PFSK-1 (cell line): ENCODE measurements at regions not wholly inside any gene's neighbourhood (a gene's known extent, or its start where the extent isn't known, plus 50 kb on each side); places are given as distances from the start of the nearest gene placed in this dataset.

Experiments used
- SIN3A ChIP-seq: IDR thresholded peaks from 2 replicates; pipeline ENCODE4 v1.6.1; 2012; ENCODE audit warnings: mild to moderate bottlenecking, low read length, moderate library complexity, borderline replicate concordance; ENCODE audit not compliant: insufficient read depth
- TAF1 ChIP-seq: IDR thresholded peaks from 2 replicates; pipeline ENCODE4 v1.6.1; 2012; ENCODE audit warnings: low read length, control low read depth, borderline replicate concordance; ENCODE audit not compliant: insufficient read depth
- TF ChIP-seq, protein P1 (sequence below), 2 experiments: IDR thresholded peaks; 2 replicates each; pipeline versions ENCODE4 v1.6.1 to v1.8.0; 2011 to 2012; ENCODE audit warnings: low read depth in 2 of 2, low read length in 2 of 2, control low read depth in 1 of 2, inconsistent platforms in 1 of 2, mild to moderate bottlenecking in 1 of 2, moderate library complexity in 1 of 2; ENCODE audit not compliant: insufficient read depth in 1 of 2

DNA sequence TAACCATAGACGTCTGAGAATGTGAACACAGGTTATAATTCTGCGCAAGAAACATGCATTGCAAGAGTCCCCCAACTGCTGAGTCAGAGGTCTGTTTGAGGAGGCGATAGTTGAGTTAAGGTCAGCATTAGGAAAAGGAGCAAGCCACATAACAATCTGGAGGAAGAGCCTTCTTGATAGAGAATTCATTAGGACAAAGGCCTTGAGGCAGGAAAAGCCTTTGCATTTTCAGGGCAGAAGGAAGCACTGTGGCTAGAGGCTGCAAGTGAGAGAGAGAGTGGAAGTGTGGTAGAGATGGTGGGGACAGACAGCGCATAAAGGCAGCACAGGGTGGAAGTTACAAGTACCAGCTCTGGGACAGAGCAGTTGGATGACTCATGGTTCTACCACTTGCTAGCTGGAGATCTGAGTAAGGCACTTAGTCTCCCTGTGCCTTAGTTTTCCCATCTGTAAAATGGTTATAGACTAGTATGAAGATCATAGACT, 125.8 kb upstream of the LNX1 start:
- TF ChIP-seq TAF1: no peak
- no peak for TF ChIP-seq SIN3A
- TF ChIP-seq, protein P1, sequence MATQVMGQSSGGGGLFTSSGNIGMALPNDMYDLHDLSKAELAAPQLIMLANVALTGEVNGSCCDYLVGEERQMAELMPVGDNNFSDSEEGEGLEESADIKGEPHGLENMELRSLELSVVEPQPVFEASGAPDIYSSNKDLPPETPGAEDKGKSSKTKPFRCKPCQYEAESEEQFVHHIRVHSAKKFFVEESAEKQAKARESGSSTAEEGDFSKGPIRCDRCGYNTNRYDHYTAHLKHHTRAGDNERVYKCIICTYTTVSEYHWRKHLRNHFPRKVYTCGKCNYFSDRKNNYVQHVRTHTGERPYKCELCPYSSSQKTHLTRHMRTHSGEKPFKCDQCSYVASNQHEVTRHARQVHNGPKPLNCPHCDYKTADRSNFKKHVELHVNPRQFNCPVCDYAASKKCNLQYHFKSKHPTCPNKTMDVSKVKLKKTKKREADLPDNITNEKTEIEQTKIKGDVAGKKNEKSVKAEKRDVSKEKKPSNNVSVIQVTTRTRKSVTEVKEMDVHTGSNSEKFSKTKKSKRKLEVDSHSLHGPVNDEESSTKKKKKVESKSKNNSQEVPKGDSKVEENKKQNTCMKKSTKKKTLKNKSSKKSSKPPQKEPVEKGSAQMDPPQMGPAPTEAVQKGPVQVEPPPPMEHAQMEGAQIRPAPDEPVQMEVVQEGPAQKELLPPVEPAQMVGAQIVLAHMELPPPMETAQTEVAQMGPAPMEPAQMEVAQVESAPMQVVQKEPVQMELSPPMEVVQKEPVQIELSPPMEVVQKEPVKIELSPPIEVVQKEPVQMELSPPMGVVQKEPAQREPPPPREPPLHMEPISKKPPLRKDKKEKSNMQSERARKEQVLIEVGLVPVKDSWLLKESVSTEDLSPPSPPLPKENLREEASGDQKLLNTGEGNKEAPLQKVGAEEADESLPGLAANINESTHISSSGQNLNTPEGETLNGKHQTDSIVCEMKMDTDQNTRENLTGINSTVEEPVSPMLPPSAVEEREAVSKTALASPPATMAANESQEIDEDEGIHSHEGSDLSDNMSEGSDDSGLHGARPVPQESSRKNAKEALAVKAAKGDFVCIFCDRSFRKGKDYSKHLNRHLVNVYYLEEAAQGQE (IDR thresholded peaks at IDR 0.05; ENCODE audit: insufficient read depth in 1 of 2, low read depth in 2 of 2, low read length in 2 of 2): no peak
